Left lung (tissue), 4 donors: ENCODE measurements at regions not wholly inside any gene's neighbourhood (a gene's known extent, or its start where the extent isn't known, plus 50 kb on each side); places are given as distances from the start of the nearest gene placed in this dataset.

ENCODE experiments used
- ATAC-seq: fragments of 200-7000 bp; cut with Tn5 transposase; one replicate; pipeline ENCODE4 v1.9.1; 2020; ENCODE audit warnings: moderate library complexity
- DNase-seq, 4 donors: peaks; one replicate each; pipeline ENCODE4 v3.0.0-alpha.2; 2013 to 2020
- H3K27ac ChIP-seq, 2 donors: fragments of 200-600 bp; sonication (generic) in 1 of 2; one replicate each; pipeline versions ENCODE4 v1.5.0 to v1.8.0; 2020 to 2021
- H3K27me3 ChIP-seq, 2 donors: fragments of 200-600 bp; sonication (generic) in 1 of 2; one replicate each; pipeline versions ENCODE4 v1.5.0 to v1.8.0; 2020 to 2021
- H3K36me3 ChIP-seq, 2 donors: fragments of 200-600 bp; sonication (generic) in 1 of 2; one replicate each; pipeline versions ENCODE4 v1.5.0 to v1.8.0; 2020 to 2021
- H3K4me1 ChIP-seq, 2 donors: fragments of 200-600 bp; one replicate each; pipeline ENCODE4 v1.8.0; 2021
- H3K4me3 ChIP-seq, 2 donors: fragments of 200-600 bp; sonication (generic) in 1 of 2; one replicate each; pipeline versions ENCODE4 v1.5.0 to v1.8.0; 2020 to 2021; ENCODE audit warnings: mild to moderate bottlenecking in 1 of 2
- H3K9me3 ChIP-seq, 2 donors: fragments of 200-600 bp; sonication (generic) in 1 of 2; one replicate each; pipeline versions ENCODE4 v1.5.0 to v1.8.0; 2020 to 2021
- CTCF ChIP-seq, 2 donors: fragments of 200-600 bp; sonication (generic) in 1 of 2; IDR thresholded peaks; one replicate each; pipeline versions ENCODE4 v1.5.0 to v1.8.0; 2021; ENCODE audit warnings: antibody characterized with exemption in 2 of 2
- intact Hi-C, 2 donors: fragments of 100-400 bp; cut with DNase I; formaldehyde crosslinking; loops; one replicate each; pipeline versions ENCODE4 v1.11.2 to v1.14.2; 2022
- donor health status: DM: no; HTN: yes; CAD: no.
- donor health status: DM: no; HTN: no; CAD: no.

- no peak overlapping the region for H3K4me3 ChIP-seq
Measured at GRCh38 chr6:85975957-85976356, 333.3 kb upstream of the SYNCRIP start.

GRCh38 chr6:85971238-85971637 lies 328.6 kb upstream of the SYNCRIP start:
- Histone ChIP-seq H3K27ac (no peak overlapping the region), H3K9me3 (peaks cover 0 to 3% of the 10 kb centered on the region in 2 donors), H3K27me3 (no peaks in the 10 kb centered on the region), H3K4me1 (no peaks in the 10 kb centered on the region), H3K4me3 (no peak overlapping the region), H3K36me3 (no peaks in the 10 kb centered on the region)
- intact Hi-C loops, result no loop called here
- DNase-seq (no peak), ATAC-seq (no peak)
- TF ChIP-seq CTCF (IDR thresholded peaks at IDR 0.05), result no peak

More at GRCh38 chr6:85975957-85976356, 333.3 kb upstream of the SYNCRIP start:
- ATAC-seq, result no peak
- Histone ChIP-seq H3K9me3 (peaks cover 0 to 3% of the 10 kb centered on the region in 2 donors), H3K27me3 (no peaks in the 10 kb centered on the region), H3K36me3 (no peaks in the 10 kb centered on the region), H3K4me1 (no peaks in the 10 kb centered on the region), H3K27ac (no peak overlapping the region)
- DNase-seq, result no peak
- TF ChIP-seq CTCF (IDR thresholded peaks at IDR 0.05), result no peak
- intact Hi-C loops, result no loop called here

- Histone ChIP-seq H3K27me3 (no peaks in the 10 kb centered on the region), H3K9me3 (no peaks in the 10 kb centered on the region), H3K4me3 (no peak overlapping the region), H3K4me1 (no peaks in the 10 kb centered on the region), H3K27ac (no peak overlapping the region), H3K36me3 (no peaks in the 10 kb centered on the region)
- no peak for ATAC-seq
- intact Hi-C loops, result no loop called here
- TF ChIP-seq CTCF (IDR thresholded peaks at IDR 0.05), result no peak
- peak in 2 of 4 donors; percentile 11 to 46 for DNase-seq
Measured at GRCh38 chr6:85966828-85967227, 324.1 kb upstream of the SYNCRIP start.

- no peak for TF ChIP-seq CTCF (IDR thresholded peaks at IDR 0.05)
- ATAC-seq, result no peak
- Histone ChIP-seq H3K27ac (no peak overlapping the region), H3K36me3 (no peaks in the 10 kb centered on the region), H3K4me3 (no peak overlapping the region), H3K4me1 (no peaks in the 10 kb centered on the region), H3K9me3 (peaks cover 0 to 3% of the 10 kb centered on the region in 2 donors), H3K27me3 (no peaks in the 10 kb centered on the region)
- intact Hi-C loops, result no loop called here
- DNase-seq, result no peak
Measured at GRCh38 chr6:85961746-85962145, 319.1 kb upstream of the SYNCRIP start.

- peaks cover 0 to 3% of the 10 kb centered on the region in 2 donors for H3K9me3 ChIP-seq
Measured at GRCh38 chr6:85961125-85961524, 318.4 kb upstream of the SYNCRIP start.

More at GRCh38 chr6:85961125-85961524, 318.4 kb upstream of the SYNCRIP start:
- Histone ChIP-seq H3K4me3 (no peak overlapping the region), H3K27me3 (no peaks in the 10 kb centered on the region), H3K4me1 (no peaks in the 10 kb centered on the region), H3K27ac (no peak overlapping the region), H3K36me3 (no peaks in the 10 kb centered on the region)
- ATAC-seq (no peak), DNase-seq (no peak)
- intact Hi-C loops, result no loop called here
- no peak for TF ChIP-seq CTCF (IDR thresholded peaks at IDR 0.05)
